Brain microvascular endothelial cell (primary cell): ENCODE measurements at regions not wholly inside any gene's neighbourhood (a gene's known extent, or its start where the extent isn't known, plus 50 kb on each side); places are given as distances from the start of the nearest gene placed in this dataset.
"Not testable (repeated sequence)": the region's sequence is repeated elsewhere in the genome, so short reads cannot be mapped to it uniquely, and the experiment has no call there.

ENCODE experiments used
- DNase-seq: peaks from one replicate; pipeline ENCODE4 v3.0.0-alpha.2; 2020
- H3K27ac ChIP-seq: fragments of 250-450 bp; sonication (Bioruptor Pico); 2 replicates; pipeline ENCODE4 v1.5.1; 2020; ENCODE audit warnings: mild to moderate bottlenecking, moderate library complexity
- H3K27me3 ChIP-seq: fragments of 250-450 bp; sonication (Bioruptor Pico); replicated peaks from 2 replicates; pipeline ENCODE4 v1.5.1; 2020; ENCODE audit warnings: mild to moderate bottlenecking
- H3K36me3 ChIP-seq: fragments of 250-450 bp; sonication (Bioruptor Pico); replicated peaks from 2 replicates; pipeline ENCODE4 v1.5.1; 2020; ENCODE audit warnings: mild to moderate bottlenecking
- H3K4me3 ChIP-seq: 2 replicates; pipeline ENCODE4 v1.5.1; 2011; ENCODE audit warnings: low read depth, mild to moderate bottlenecking, control low read depth, low read length, moderate library complexity
- in situ Hi-C: cut with HindIII; loops from 2 replicates; pipeline ENCODE4 v1.10.0; 2017; ENCODE audit warnings: low sequenced_read_pairs, low pct_ligation_motif_present
- TF ChIP-seq, protein P1 (sequence below): IDR thresholded peaks from 2 replicates; pipeline ENCODE4 v1.5.1; 2011; ENCODE audit warnings: low read depth, mild to moderate bottlenecking, moderate library complexity, low read length, control low read depth, inconsistent platforms; ENCODE audit errors: missing control alignments

DNA sequence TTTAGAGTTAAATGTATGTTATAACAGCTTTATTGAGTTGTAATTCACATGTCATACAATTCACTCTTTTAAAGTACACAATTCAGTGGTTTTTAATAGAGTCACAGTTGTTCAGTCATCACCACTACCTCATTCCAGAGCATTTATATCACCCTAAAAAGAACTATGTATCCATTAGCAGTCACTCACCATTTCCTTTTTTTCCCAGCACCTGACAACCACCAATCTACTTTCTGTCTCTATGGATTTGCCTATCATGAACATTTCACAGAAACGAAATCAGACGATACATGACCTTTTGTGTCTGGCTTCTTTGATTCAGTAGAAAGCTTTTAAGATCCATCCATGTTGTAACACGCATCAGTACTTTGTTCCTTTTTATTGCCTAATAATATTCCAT lies 52.9 kb upstream of the FRAS1 start:
- Histone ChIP-seq H3K36me3 (no peaks in the 10 kb centered on the region), H3K4me3 (no peak overlapping the region), H3K27ac (no peak overlapping the region), H3K27me3 (no peaks in the 10 kb centered on the region)
- TF ChIP-seq, protein P1, sequence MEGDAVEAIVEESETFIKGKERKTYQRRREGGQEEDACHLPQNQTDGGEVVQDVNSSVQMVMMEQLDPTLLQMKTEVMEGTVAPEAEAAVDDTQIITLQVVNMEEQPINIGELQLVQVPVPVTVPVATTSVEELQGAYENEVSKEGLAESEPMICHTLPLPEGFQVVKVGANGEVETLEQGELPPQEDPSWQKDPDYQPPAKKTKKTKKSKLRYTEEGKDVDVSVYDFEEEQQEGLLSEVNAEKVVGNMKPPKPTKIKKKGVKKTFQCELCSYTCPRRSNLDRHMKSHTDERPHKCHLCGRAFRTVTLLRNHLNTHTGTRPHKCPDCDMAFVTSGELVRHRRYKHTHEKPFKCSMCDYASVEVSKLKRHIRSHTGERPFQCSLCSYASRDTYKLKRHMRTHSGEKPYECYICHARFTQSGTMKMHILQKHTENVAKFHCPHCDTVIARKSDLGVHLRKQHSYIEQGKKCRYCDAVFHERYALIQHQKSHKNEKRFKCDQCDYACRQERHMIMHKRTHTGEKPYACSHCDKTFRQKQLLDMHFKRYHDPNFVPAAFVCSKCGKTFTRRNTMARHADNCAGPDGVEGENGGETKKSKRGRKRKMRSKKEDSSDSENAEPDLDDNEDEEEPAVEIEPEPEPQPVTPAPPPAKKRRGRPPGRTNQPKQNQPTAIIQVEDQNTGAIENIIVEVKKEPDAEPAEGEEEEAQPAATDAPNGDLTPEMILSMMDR: no peak
- DNase-seq: peak; percentile 2
- in situ Hi-C loops: no loop called here

DNA sequence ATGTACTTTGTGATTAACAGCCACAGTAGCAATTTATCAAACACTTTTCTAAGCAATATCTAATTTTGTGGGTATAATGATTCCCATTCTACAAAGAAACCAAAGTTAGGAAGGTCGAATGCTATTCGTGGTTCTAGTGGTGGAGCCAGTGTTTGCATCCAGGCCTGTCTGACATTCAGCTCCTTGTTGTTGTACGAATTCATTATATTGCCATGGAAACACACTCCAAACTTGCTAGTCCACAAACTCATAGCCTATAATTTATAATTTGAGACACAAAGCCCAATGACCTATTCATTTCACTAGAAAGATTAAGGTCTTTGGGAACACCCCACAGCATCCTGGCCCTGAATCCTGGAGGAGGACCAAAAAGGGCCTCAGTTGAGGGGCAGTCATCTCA lies 52.0 kb upstream of the FRAS1 start:
- no peaks in the 10 kb centered on the region for H3K36me3 ChIP-seq
- TF ChIP-seq, protein P1: no peak
- no peaks in the 10 kb centered on the region for H3K27me3 ChIP-seq
- in situ Hi-C loops: no loop called here
- no peak for DNase-seq
- no peak overlapping the region for H3K4me3 ChIP-seq
- no peak overlapping the region for H3K27ac ChIP-seq

DNA sequence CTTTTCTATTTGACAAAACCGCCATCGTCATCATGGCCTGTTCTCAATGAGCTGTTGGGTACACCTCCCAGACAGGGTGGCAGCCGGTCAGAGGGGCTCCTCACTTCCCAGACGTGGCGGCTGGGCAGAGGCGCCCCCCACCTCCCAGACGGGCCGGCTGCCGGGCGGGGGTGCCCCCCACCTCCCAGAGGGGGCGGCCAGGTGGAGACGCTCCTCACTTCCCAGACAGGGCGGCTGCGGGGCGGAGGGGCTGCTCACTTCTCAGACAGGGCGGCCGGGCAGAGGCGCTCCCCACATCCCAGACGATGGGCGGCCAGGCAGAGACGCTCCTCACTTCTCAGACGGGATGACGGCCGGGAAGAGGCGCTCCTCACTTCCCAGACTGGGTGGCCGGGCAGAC lies 50.1 kb upstream of the FRAS1 start:
- H3K36me3 ChIP-seq, H3K27me3 ChIP-seq, H3K27ac ChIP-seq, in situ Hi-C loops, DNase-seq, H3K4me3 ChIP-seq: not testable (repeated sequence)
